ENCODE measurements at regions not wholly inside any gene's neighbourhood (a gene's known extent, or its start where the extent isn't known, plus 50 kb on each side); places are given as distances from the start of the nearest gene placed in this dataset.

DNA sequence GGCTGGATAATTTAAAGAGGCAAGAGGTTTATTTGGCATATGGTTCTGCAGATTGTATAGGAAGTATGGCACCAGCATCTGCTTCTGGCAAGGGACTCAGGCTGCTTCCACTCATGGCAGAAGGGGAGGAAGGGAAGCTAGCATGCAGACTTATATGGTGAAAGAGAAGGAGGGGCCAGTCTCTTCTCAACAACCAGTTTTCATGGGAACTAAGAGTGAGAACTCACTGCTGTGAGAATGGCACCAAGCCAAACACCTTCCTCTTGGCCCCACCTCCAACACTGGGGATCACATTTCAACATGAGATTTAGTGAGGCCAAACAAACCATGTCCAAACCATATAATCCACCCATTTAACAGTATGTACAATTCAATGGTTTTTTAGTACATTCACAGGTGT, 113.3 kb upstream of the SHB start:
- TF ChIP-seq, protein P1, sequence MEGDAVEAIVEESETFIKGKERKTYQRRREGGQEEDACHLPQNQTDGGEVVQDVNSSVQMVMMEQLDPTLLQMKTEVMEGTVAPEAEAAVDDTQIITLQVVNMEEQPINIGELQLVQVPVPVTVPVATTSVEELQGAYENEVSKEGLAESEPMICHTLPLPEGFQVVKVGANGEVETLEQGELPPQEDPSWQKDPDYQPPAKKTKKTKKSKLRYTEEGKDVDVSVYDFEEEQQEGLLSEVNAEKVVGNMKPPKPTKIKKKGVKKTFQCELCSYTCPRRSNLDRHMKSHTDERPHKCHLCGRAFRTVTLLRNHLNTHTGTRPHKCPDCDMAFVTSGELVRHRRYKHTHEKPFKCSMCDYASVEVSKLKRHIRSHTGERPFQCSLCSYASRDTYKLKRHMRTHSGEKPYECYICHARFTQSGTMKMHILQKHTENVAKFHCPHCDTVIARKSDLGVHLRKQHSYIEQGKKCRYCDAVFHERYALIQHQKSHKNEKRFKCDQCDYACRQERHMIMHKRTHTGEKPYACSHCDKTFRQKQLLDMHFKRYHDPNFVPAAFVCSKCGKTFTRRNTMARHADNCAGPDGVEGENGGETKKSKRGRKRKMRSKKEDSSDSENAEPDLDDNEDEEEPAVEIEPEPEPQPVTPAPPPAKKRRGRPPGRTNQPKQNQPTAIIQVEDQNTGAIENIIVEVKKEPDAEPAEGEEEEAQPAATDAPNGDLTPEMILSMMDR (IDR thresholded peaks at IDR 0.05): no peak
- TF ChIP-seq POLR2A (IDR thresholded peaks at IDR 0.05): no peak

Measured in right lobe of liver (tissue), 4 donors.